Activated CD4-positive, alpha-beta memory T cell treated with anti-CD3 and anti-CD28 coated beads, Interleukin-2, amount 10 ng/mL, durations not matched to agents 7 days and 5 days (primary cell): ENCODE measurements at regions not wholly inside any gene's neighbourhood (a gene's known extent, or its start where the extent isn't known, plus 50 kb on each side); places are given as distances from the start of the nearest gene placed in this dataset.
"Not testable (repeated sequence)": the region's sequence is repeated elsewhere in the genome, so short reads cannot be mapped to it uniquely, and the experiment has no call there.

ENCODE experiments used
- CTCF ChIA-PET: fragments of 350-600 bp; sonication (Branson Sonifier 250); formaldehyde crosslinking; loops from one replicate; lab custom pipeline; 2021; ENCODE audit warnings: antibody characterized with exemption, inconsistent platforms; lab: Charles Lee
- POLR2A ChIA-PET: fragments of 350-600 bp; sonication (Branson Sonifier 250); formaldehyde crosslinking; loops from one replicate; lab custom pipeline; 2021; ENCODE audit warnings: antibody characterized with exemption; lab: Charles Lee
- DNase-seq: peaks from one replicate; pipeline ENCODE4 v3.0.0-alpha.2; 2020
- H3K27ac Mint-ChIP-seq: one replicate; pipeline ENCODE4 v1.8.0; 2021; ENCODE audit warnings: mild to moderate bottlenecking, mixed read lengths
- H3K27me3 Mint-ChIP-seq: one replicate; pipeline ENCODE4 v1.8.0; 2021; ENCODE audit warnings: mixed read lengths
- H3K36me3 Mint-ChIP-seq: one replicate; pipeline ENCODE4 v1.8.0; 2021; ENCODE audit warnings: low read depth, mixed read lengths
- H3K4me1 Mint-ChIP-seq: one replicate; pipeline ENCODE4 v1.8.0; 2021; ENCODE audit warnings: mixed read lengths
- H3K4me3 Mint-ChIP-seq: one replicate; pipeline ENCODE4 v1.8.0; 2021; ENCODE audit warnings: mild to moderate bottlenecking, mixed read lengths
- H3K9me3 Mint-ChIP-seq: one replicate; pipeline ENCODE4 v1.8.0; 2021; ENCODE audit warnings: mixed read lengths

GRCh38 chr7:81070956-81071355 is 152.1 kb upstream of the SEMA3C start:
- Mint-ChIP-seq H3K4me1 (no peaks in the 10 kb centered on the region), H3K4me3 (no peak overlapping the region), H3K27ac (no peak overlapping the region), H3K9me3 (peaks cover 19% of the 10 kb centered on the region), H3K36me3 (no peaks in the 10 kb centered on the region), H3K27me3 (no peaks in the 10 kb centered on the region)
- POLR2A ChIA-PET, result no interaction called here
- CTCF ChIA-PET, result no interaction called here
- DNase-seq, result no peak

- Mint-ChIP-seq H3K4me1 (no peaks in the 10 kb centered on the region), H3K27ac (no peak overlapping the region), H3K4me3 (no peak overlapping the region), H3K9me3 (peaks cover 10% of the 10 kb centered on the region), H3K36me3 (no peaks in the 10 kb centered on the region), H3K27me3 (no peaks in the 10 kb centered on the region)
- POLR2A ChIA-PET, result no interaction called here
- no peak for DNase-seq
- CTCF ChIA-PET, result no interaction called here
Measured at GRCh38 chr7:81066797-81067196, 147.9 kb upstream of the SEMA3C start.

GRCh38 chr7:81064426-81064825 is 145.6 kb upstream of the SEMA3C start:
- H3K27ac Mint-ChIP-seq, result no peak overlapping the region
- CTCF ChIA-PET, result no interaction called here
- H3K4me1 Mint-ChIP-seq, result no peaks in the 10 kb centered on the region

GRCh38 chr7:81062755-81063154 is 143.9 kb upstream of the SEMA3C start:
- no peak for DNase-seq
- Mint-ChIP-seq H3K4me1 (no peaks in the 10 kb centered on the region), H3K27ac (no peak overlapping the region), H3K9me3 (peaks cover 3% of the 10 kb centered on the region), H3K27me3 (no peaks in the 10 kb centered on the region), H3K4me3 (no peak overlapping the region), H3K36me3 (no peaks in the 10 kb centered on the region)
- ChIA-PET CTCF (no interaction called here), POLR2A (no interaction called here)

More at GRCh38 chr7:81064426-81064825, 145.6 kb upstream of the SEMA3C start:
- H3K27me3 Mint-ChIP-seq, result no peaks in the 10 kb centered on the region
- no peak for DNase-seq
- POLR2A ChIA-PET, result no interaction called here
- H3K36me3 Mint-ChIP-seq, result no peaks in the 10 kb centered on the region
- H3K4me3 Mint-ChIP-seq, result no peak overlapping the region
- peaks cover 3% of the 10 kb centered on the region for H3K9me3 Mint-ChIP-seq

GRCh38 chr7:81057469-81057868 is 138.6 kb upstream of the SEMA3C start:
- not testable (repeated sequence) for H3K27ac Mint-ChIP-seq

GRCh38 chr7:81053623-81054022 is 134.8 kb upstream of the SEMA3C start:
- Mint-ChIP-seq H3K4me1 (no peaks in the 10 kb centered on the region), H3K27me3 (no peaks in the 10 kb centered on the region), H3K4me3 (no peak overlapping the region), H3K9me3 (peaks cover 8% of the 10 kb centered on the region), H3K36me3 (no peaks in the 10 kb centered on the region), H3K27ac (no peak overlapping the region)
- POLR2A ChIA-PET, result no interaction called here
- CTCF ChIA-PET, result no interaction called here
- DNase-seq, result no peak

More at GRCh38 chr7:81057469-81057868, 138.6 kb upstream of the SEMA3C start:
- H3K4me3 Mint-ChIP-seq, DNase-seq, CTCF ChIA-PET, H3K9me3 Mint-ChIP-seq, POLR2A ChIA-PET, H3K4me1 Mint-ChIP-seq, H3K36me3 Mint-ChIP-seq, H3K27me3 Mint-ChIP-seq: not testable (repeated sequence)

- no peak for DNase-seq
- ChIA-PET CTCF (no interaction called here), POLR2A (no interaction called here)
- Mint-ChIP-seq H3K27me3 (no peaks in the 10 kb centered on the region), H3K27ac (no peak overlapping the region), H3K4me1 (no peaks in the 10 kb centered on the region), H3K4me3 (no peak overlapping the region), H3K36me3 (no peaks in the 10 kb centered on the region), H3K9me3 (peaks cover 14% of the 10 kb centered on the region)
Measured at GRCh38 chr7:81051811-81052413, 133.1 kb upstream of the SEMA3C start.

- H3K36me3 Mint-ChIP-seq, result no peaks in the 10 kb centered on the region
- POLR2A ChIA-PET, result no interaction called here
- peaks cover 29% of the 10 kb centered on the region for H3K9me3 Mint-ChIP-seq
- H3K4me1 Mint-ChIP-seq, result no peaks in the 10 kb centered on the region
- no peak overlapping the region for H3K4me3 Mint-ChIP-seq
- no peaks in the 10 kb centered on the region for H3K27me3 Mint-ChIP-seq
- CTCF ChIA-PET, result no interaction called here
- DNase-seq, result no peak
- H3K27ac Mint-ChIP-seq, result no peak overlapping the region
Measured at GRCh38 chr7:81045491-81046030, 126.7 kb upstream of the SEMA3C start.

- H3K27me3 Mint-ChIP-seq, H3K4me1 Mint-ChIP-seq, CTCF ChIA-PET, DNase-seq, H3K27ac Mint-ChIP-seq, POLR2A ChIA-PET, H3K4me3 Mint-ChIP-seq, H3K36me3 Mint-ChIP-seq: not testable (repeated sequence)
- peaks cover 26% of the 10 kb centered on the region for H3K9me3 Mint-ChIP-seq
Measured at GRCh38 chr7:81042646-81043045, 123.8 kb upstream of the SEMA3C start.

- no peaks in the 10 kb centered on the region for H3K27me3 Mint-ChIP-seq
- H3K27ac Mint-ChIP-seq, result no peak overlapping the region
- H3K36me3 Mint-ChIP-seq, result no peaks in the 10 kb centered on the region
- H3K9me3 Mint-ChIP-seq, result peaks cover 23% of the 10 kb centered on the region
- H3K4me3 Mint-ChIP-seq, result no peak overlapping the region
- no peak for DNase-seq
- H3K4me1 Mint-ChIP-seq, result no peaks in the 10 kb centered on the region
- ChIA-PET CTCF (no interaction called here), POLR2A (no interaction called here)
Measured at GRCh38 chr7:81040496-81040895, 121.6 kb upstream of the SEMA3C start.

GRCh38 chr7:81036871-81037270 is 118.0 kb upstream of the SEMA3C start:
- Mint-ChIP-seq H3K27me3 (no peaks in the 10 kb centered on the region), H3K27ac (no peak overlapping the region), H3K4me3 (no peak overlapping the region), H3K36me3 (no peaks in the 10 kb centered on the region), H3K4me1 (no peaks in the 10 kb centered on the region), H3K9me3 (peaks cover 18% of the 10 kb centered on the region)
- CTCF ChIA-PET, result no interaction called here
- no peak for DNase-seq
- POLR2A ChIA-PET, result no interaction called here

GRCh38 chr7:81036057-81036456 is 117.2 kb upstream of the SEMA3C start:
- no peak overlapping the region for H3K27ac Mint-ChIP-seq
- peaks cover 15% of the 10 kb centered on the region for H3K9me3 Mint-ChIP-seq
- H3K27me3 Mint-ChIP-seq, result no peaks in the 10 kb centered on the region
- H3K4me3 Mint-ChIP-seq, result no peak overlapping the region
- POLR2A ChIA-PET, result no interaction called here
- no peak for DNase-seq
- CTCF ChIA-PET, result no interaction called here
- H3K4me1 Mint-ChIP-seq, result no peaks in the 10 kb centered on the region
- H3K36me3 Mint-ChIP-seq, result no peaks in the 10 kb centered on the region

- ChIA-PET CTCF (no interaction called here), POLR2A (no interaction called here)
- no peak overlapping the region for H3K27ac Mint-ChIP-seq
- no peak for DNase-seq
- no peaks in the 10 kb centered on the region for H3K27me3 Mint-ChIP-seq
- no peaks in the 10 kb centered on the region for H3K4me1 Mint-ChIP-seq
- H3K4me3 Mint-ChIP-seq, result no peak overlapping the region
- peaks cover 12% of the 10 kb centered on the region for H3K9me3 Mint-ChIP-seq
- H3K36me3 Mint-ChIP-seq, result no peaks in the 10 kb centered on the region
Measured at GRCh38 chr7:81031996-81032395, 113.1 kb upstream of the SEMA3C start.

GRCh38 chr7:81031243-81031642 is 112.4 kb upstream of the SEMA3C start:
- CTCF ChIA-PET, result no interaction called here
- no peaks in the 10 kb centered on the region for H3K4me1 Mint-ChIP-seq

More at GRCh38 chr7:81031243-81031642, 112.4 kb upstream of the SEMA3C start:
- Mint-ChIP-seq H3K4me3 (no peak overlapping the region), H3K27ac (no peak overlapping the region), H3K27me3 (no peaks in the 10 kb centered on the region), H3K36me3 (no peaks in the 10 kb centered on the region), H3K9me3 (peaks cover 12% of the 10 kb centered on the region)
- POLR2A ChIA-PET, result no interaction called here
- DNase-seq, result no peak
